ENCODE measurements at regions not wholly inside any gene's neighbourhood (a gene's known extent, or its start where the extent isn't known, plus 50 kb on each side); places are given as distances from the start of the nearest gene placed in this dataset.

DNA sequence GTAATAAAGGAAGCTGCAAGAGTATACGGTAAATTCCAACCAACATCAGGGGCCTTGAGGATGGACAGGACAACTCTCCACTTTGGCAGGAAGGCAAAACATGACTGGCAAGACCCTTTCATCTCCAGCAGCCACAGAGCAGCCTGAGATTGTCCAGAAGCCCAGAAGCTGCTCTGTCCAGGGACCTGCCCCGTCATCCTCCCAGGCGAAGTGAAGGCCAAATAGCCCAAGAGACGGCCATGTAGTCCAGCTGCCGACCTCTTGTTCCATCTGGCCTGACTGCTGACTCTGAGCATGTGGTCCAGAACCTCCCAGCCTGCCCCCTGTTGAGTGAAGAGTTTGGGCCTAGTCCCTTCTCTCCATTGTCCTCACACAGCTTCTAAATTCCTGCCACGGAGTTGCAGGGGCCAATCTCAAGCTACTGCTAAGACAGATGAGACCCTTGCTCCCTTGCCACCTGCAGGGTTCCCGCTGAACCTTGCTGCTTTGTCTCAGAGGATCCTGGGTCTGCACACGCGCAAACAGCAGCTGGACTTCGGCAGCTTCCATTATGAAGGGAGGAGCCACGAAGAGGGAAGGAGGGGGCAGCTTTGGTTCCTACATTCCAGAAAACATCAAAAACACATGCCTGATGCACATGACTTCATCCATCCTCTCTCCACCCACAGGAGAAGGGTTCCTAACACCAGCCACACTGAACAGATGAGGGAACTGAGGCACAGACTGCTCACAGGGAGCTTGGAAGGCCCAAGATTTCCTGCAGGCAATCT, 196.9 kb downstream of the KATNAL1 start:
- H3K27ac ChIP-seq (ENCODE audit: low read depth, low read length): no peak overlapping the region
- no peaks in the 10 kb centered on the region for H3K9me3 ChIP-seq (ENCODE audit: low read depth, low read length)
- H3K79me2 ChIP-seq (ENCODE audit: insufficient read depth, low read length): no peaks in the 10 kb centered on the region
- no peak overlapping the region for H3K4me3 ChIP-seq (ENCODE audit: insufficient read depth, low read length)
- peak overlapping the region; percentile 28 for H2AFZ ChIP-seq (ENCODE audit: low read length)
- H3K4me2 ChIP-seq (ENCODE audit: insufficient read depth, low read length): no peak overlapping the region
- peaks cover 3% of the 10 kb centered on the region for H3K27me3 ChIP-seq (ENCODE audit: insufficient read depth, low read length)
- no peaks in the 10 kb centered on the region for H4K20me1 ChIP-seq (ENCODE audit: insufficient read depth, low read length)
- TF ChIP-seq, protein P1, sequence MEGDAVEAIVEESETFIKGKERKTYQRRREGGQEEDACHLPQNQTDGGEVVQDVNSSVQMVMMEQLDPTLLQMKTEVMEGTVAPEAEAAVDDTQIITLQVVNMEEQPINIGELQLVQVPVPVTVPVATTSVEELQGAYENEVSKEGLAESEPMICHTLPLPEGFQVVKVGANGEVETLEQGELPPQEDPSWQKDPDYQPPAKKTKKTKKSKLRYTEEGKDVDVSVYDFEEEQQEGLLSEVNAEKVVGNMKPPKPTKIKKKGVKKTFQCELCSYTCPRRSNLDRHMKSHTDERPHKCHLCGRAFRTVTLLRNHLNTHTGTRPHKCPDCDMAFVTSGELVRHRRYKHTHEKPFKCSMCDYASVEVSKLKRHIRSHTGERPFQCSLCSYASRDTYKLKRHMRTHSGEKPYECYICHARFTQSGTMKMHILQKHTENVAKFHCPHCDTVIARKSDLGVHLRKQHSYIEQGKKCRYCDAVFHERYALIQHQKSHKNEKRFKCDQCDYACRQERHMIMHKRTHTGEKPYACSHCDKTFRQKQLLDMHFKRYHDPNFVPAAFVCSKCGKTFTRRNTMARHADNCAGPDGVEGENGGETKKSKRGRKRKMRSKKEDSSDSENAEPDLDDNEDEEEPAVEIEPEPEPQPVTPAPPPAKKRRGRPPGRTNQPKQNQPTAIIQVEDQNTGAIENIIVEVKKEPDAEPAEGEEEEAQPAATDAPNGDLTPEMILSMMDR (IDR thresholded peaks at IDR 0.05; ENCODE audit: extremely low read depth, low read depth, low read length): no peak
- DNase-seq (ENCODE audit: insufficient read length, low spot score, missing footprints): no peak
- H3K4me1 ChIP-seq (ENCODE audit: insufficient read depth, low read length): peaks cover 14% of the 10 kb centered on the region
- H3K36me3 ChIP-seq (ENCODE audit: insufficient read depth, low read length): no peaks in the 10 kb centered on the region

DNA sequence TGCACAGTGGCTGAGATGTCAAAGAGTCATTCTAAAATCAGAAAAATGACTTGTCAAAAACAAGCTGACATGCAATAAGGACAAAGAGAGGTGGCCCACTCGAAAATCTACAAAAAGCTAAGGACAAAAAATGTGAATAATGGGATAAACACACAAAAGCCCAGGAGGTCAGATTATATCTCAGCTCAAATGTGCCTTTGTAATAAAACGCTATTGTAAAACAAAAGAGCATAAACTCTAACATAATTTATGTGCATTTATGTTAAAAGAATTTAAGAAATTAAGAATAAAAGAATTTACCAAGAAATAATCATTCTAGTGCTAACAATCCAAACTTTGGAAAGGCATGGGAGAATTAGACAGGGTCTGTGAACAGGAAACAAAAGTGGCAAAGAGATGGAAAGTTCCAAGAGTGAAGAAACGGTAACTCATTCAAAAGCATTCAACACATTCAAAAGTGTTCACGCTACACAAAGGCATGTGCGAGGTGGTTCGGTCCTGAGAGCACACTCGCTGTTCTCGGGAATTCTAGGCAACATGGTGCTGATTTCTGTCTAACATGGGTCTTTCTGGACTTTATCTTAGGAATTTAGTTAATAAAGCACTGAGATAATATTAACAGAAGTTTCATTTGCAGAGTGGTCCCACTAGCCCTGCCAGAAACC, 197.7 kb downstream of the KATNAL1 start:
- no peak for DNase-seq (ENCODE audit: insufficient read length, low spot score, missing footprints)
- Histone ChIP-seq H3K36me3 (ENCODE audit: insufficient read depth, low read length) (no peaks in the 10 kb centered on the region), H3K4me1 (ENCODE audit: insufficient read depth, low read length) (peaks cover 10% of the 10 kb centered on the region), H2AFZ (ENCODE audit: low read length) (no peak overlapping the region), H3K27ac (ENCODE audit: low read depth, low read length) (no peak overlapping the region), H4K20me1 (ENCODE audit: insufficient read depth, low read length) (no peaks in the 10 kb centered on the region), H3K79me2 (ENCODE audit: insufficient read depth, low read length) (no peaks in the 10 kb centered on the region), H3K27me3 (ENCODE audit: insufficient read depth, low read length) (peaks cover 3% of the 10 kb centered on the region), H3K4me2 (ENCODE audit: insufficient read depth, low read length) (no peak overlapping the region), H3K9me3 (ENCODE audit: low read depth, low read length) (no peaks in the 10 kb centered on the region), H3K4me3 (ENCODE audit: insufficient read depth, low read length) (no peak overlapping the region)
- TF ChIP-seq, protein P1 (IDR thresholded peaks at IDR 0.05; ENCODE audit: extremely low read depth, low read depth, low read length): no peak

DNA sequence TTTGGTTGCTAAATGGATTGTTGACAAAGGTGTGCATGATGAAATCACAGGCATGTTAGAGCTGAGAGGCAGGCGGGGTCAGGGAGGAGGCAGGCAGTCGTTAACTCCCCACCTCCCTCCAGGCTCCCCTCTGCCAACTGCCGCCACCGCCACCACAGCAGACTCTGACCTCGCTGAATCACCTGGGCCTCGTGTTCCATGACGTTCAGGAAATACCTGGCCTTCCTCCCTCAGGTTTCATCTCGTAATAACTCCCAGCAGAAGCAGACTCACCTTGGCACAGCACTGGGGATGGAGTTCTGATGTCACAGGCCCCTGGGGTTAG, 198.5 kb downstream of the KATNAL1 start:
- Histone ChIP-seq H4K20me1 (ENCODE audit: insufficient read depth, low read length) (no peaks in the 10 kb centered on the region), H3K27me3 (ENCODE audit: insufficient read depth, low read length) (peaks cover 3% of the 10 kb centered on the region), H2AFZ (ENCODE audit: low read length) (no peak overlapping the region), H3K36me3 (ENCODE audit: insufficient read depth, low read length) (no peaks in the 10 kb centered on the region), H3K9me3 (ENCODE audit: low read depth, low read length) (no peaks in the 10 kb centered on the region), H3K27ac (ENCODE audit: low read depth, low read length) (no peak overlapping the region), H3K4me3 (ENCODE audit: insufficient read depth, low read length) (no peak overlapping the region), H3K4me2 (ENCODE audit: insufficient read depth, low read length) (no peak overlapping the region), H3K79me2 (ENCODE audit: insufficient read depth, low read length) (no peaks in the 10 kb centered on the region), H3K4me1 (ENCODE audit: insufficient read depth, low read length) (peaks cover 6% of the 10 kb centered on the region)
- TF ChIP-seq, protein P1 (IDR thresholded peaks at IDR 0.05; ENCODE audit: extremely low read depth, low read depth, low read length): no peak
- DNase-seq (ENCODE audit: insufficient read length, low spot score, missing footprints): no peak

DNA sequence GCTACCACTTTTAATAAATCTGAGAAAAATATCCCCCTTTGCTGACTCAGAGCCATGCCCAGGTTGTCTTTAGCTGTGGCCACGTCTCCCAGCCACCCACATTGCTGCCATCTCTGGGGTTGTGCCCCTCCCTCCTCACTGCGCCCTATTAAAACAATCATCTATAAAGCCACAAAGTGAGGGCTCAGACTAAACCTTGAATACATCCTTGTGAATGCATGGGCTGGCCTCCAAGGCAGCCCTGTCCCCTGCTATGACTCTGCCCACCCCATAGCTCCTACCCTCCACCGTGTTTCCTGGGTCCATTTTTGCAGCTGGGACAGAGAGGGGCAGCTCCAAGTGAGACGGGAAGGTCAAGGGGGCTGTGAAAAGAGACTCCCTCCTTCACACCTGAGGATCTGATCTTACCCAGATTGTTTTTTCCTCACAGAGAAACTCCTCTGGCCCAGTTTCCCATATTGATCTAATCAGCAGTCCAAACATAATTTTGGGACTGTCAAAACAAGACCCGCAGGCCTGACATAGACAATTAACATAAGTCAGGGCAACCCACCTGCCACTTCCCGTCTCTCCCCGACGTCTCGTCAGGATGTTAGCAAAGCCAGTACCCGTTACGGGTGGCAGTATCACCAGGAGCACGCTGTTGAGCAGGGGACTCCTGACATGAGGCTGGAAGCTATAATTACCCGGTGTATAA, 199.0 kb downstream of the KATNAL1 start:
- H3K79me2 ChIP-seq (ENCODE audit: insufficient read depth, low read length): no peaks in the 10 kb centered on the region
- peaks cover 3% of the 10 kb centered on the region for H3K27me3 ChIP-seq (ENCODE audit: insufficient read depth, low read length)
- TF ChIP-seq, protein P1 (IDR thresholded peaks at IDR 0.05; ENCODE audit: extremely low read depth, low read depth, low read length): no peak
- DNase-seq (ENCODE audit: insufficient read length, low spot score, missing footprints): no peak
- H3K27ac ChIP-seq (ENCODE audit: low read depth, low read length): no peak overlapping the region
- no peaks in the 10 kb centered on the region for H3K36me3 ChIP-seq (ENCODE audit: insufficient read depth, low read length)
- H4K20me1 ChIP-seq (ENCODE audit: insufficient read depth, low read length): no peaks in the 10 kb centered on the region
- H3K4me3 ChIP-seq (ENCODE audit: insufficient read depth, low read length): no peak overlapping the region
- no peak overlapping the region for H3K4me2 ChIP-seq (ENCODE audit: insufficient read depth, low read length)
- no peaks in the 10 kb centered on the region for H3K9me3 ChIP-seq (ENCODE audit: low read depth, low read length)
- peaks cover 6% of the 10 kb centered on the region for H3K4me1 ChIP-seq (ENCODE audit: insufficient read depth, low read length)
- H2AFZ ChIP-seq (ENCODE audit: low read length): no peak overlapping the region
